ENCODE measurements at regions not wholly inside any gene's neighbourhood (a gene's known extent, or its start where the extent isn't known, plus 50 kb on each side); places are given as distances from the start of the nearest gene placed in this dataset.
"Not testable (repeated sequence)": the region's sequence is repeated elsewhere in the genome, so short reads cannot be mapped to it uniquely, and the experiment has no call there.

DNA sequence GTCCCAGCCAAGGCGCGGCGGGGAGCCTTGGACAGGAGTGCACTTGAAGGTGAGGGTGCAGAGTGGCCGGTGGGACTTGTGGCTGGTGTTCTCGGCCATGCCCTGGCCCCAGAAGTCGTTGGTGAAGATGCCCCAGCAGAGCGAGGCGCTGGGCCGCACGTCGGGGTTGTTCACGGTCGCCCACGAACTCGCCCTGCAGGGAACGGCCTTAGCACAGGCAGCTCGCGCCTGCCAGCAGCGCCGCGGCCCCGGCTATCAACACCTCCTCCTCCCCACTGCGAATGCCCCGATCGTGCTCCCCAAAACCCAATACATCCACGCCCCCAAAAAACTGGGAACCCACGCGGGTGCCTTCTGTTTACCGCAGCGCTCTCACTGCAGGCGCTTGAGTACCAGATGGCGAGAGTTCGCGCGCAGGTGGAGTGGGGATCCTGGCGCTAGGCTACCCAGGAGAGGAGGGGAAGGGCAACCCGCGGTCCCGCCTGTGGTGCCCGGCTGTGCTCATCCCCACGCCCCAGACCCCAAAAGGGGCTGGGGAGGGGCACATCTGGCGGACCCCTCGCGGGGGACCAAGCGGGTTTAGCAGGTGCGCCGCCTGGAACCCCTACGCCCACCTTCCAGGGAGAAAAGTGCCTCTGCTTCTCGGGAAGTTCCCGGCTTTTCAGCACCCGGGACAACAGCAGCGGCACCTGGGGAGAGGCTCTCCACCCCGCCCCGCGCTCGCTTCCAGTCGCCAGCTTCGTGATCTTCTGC lies 386.3 kb upstream of the TMTC1 start:
- DNase-seq (no peak), ATAC-seq (no peak)
- peaks cover 6 to 11% of the 10 kb centered on the region in 2 donors for H3K27me3 Mint-ChIP-seq (ENCODE audit: low read depth in 2 of 2)
- no peaks in the 10 kb centered on the region for H3K36me3 Mint-ChIP-seq
- TF ChIP-seq, protein P1, sequence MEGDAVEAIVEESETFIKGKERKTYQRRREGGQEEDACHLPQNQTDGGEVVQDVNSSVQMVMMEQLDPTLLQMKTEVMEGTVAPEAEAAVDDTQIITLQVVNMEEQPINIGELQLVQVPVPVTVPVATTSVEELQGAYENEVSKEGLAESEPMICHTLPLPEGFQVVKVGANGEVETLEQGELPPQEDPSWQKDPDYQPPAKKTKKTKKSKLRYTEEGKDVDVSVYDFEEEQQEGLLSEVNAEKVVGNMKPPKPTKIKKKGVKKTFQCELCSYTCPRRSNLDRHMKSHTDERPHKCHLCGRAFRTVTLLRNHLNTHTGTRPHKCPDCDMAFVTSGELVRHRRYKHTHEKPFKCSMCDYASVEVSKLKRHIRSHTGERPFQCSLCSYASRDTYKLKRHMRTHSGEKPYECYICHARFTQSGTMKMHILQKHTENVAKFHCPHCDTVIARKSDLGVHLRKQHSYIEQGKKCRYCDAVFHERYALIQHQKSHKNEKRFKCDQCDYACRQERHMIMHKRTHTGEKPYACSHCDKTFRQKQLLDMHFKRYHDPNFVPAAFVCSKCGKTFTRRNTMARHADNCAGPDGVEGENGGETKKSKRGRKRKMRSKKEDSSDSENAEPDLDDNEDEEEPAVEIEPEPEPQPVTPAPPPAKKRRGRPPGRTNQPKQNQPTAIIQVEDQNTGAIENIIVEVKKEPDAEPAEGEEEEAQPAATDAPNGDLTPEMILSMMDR (IDR thresholded peaks at IDR 0.05): no peak
- H3K9me3 Mint-ChIP-seq: peaks cover 0 to 2% of the 10 kb centered on the region in 2 donors
- H3K36me3 ChIP-seq (ENCODE audit: control insufficient read depth, insufficient read depth, low read length): no peaks in the 10 kb centered on the region
- no peak overlapping the region for H3K27ac ChIP-seq (ENCODE audit: low read length)
- no peaks in the 10 kb centered on the region for H3K27me3 ChIP-seq (ENCODE audit: control insufficient read depth, insufficient read depth, low read length)
- H3K27ac Mint-ChIP-seq: no peak overlapping the region
- no peak overlapping the region for H3K4me3 Mint-ChIP-seq
- H3K9me3 ChIP-seq (ENCODE audit: control insufficient read depth, insufficient read depth, low read length): no peaks in the 10 kb centered on the region
- intact Hi-C loops (cut with micrococcal nuclease): no loop called here
- H3K4me1 Mint-ChIP-seq: no peaks in the 10 kb centered on the region
- no peak overlapping the region for H3K4me3 ChIP-seq (ENCODE audit: low read length)
- WGBS (ENCODE audit: insufficient coverage): 14% methylated on average over 58 of the region's 58 CpGs
- H3K4me1 ChIP-seq (ENCODE audit: control insufficient read depth, insufficient read depth, low read length): no peaks in the 10 kb centered on the region

DNA sequence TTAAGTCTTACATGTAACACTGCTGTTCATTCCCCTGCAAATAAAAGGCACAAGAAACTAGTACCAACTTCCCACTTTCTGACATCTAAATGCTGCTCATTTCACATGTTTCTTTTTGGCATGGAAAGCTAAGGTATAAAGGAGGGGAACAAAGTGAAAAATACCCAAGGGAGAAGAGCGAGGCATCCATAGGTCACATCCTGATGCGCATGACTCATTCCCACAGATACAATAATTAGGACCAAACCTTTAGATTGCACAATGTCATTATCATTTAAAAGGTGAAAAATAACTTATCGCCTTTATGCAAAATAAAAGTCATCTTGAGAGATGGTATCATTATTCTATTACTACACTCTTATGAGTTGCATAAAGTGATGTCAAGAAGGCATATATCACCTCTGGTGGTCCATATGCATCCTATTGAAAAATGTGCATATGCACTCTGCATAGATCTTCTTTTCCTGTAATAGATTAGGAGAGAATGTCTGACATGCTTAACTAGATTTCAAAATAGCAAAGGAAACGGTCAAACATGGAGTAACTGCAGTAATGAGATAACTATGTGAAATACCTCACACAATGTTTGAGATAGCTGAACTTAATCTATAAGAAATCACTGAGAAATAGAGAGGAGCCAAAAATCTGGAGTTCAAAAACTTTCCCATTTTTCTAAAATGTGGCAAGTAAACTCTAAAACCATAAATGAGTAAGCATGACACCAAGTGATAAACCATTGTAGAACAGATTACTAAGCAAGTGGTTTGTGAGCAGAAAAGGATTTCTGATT lies 382.5 kb upstream of the TMTC1 start:
- H3K27me3 Mint-ChIP-seq (ENCODE audit: low read depth in 2 of 2): peaks cover 6% of the 10 kb centered on the region in 2 donors

DNA sequence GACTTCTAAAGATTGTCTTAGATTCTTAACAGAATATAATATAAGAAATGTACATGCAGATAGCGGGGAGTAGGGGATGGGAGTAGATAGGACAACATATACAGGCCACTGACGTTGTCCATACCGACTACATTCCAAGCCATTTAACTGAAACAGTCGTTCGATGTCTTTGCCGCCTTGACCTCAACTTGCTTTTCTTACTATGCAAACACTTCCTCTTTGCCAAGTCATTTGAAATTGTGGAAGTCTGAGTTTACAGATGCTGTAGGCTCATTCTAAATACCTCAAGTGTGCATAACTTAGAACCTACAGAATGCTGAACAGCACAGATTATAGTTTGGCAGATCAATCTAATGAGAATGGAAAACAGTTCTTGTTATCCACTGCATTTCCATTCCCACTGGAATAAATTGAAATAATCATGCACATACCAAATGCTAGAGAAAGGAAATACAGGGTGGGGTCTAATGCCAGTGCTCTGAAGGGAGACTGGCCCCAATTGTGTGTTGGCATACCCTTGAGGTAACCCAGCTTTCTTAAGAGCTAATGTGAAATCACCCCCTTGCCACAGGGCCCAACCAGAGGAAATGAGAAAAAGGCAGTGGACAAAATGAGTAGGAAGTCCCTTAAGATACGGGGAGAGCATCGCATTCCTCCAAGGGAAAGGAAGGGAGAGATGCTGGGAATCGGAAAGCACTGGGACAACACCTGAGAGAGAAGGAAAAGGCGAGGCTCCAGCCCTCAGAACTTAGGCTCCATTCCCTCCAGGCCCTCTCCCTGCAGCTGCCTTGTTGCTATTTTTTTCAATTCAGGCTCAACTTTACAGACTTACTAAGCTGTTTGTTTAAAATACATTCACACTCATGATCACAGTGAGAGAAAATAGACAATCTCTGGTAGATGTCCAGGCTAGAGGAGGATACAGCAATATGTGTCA lies 380.9 kb upstream of the TMTC1 start:
- ATAC-seq (no peak), DNase-seq (no peak)
- Histone ChIP-seq H3K36me3 (ENCODE audit: control insufficient read depth, insufficient read depth, low read length) (no peaks in the 10 kb centered on the region), H3K27me3 (ENCODE audit: control insufficient read depth, insufficient read depth, low read length) (no peaks in the 10 kb centered on the region), H3K27ac (ENCODE audit: low read length) (no peak overlapping the region), H3K9me3 (ENCODE audit: control insufficient read depth, insufficient read depth, low read length) (no peaks in the 10 kb centered on the region), H3K4me3 (ENCODE audit: low read length) (no peak overlapping the region), H3K4me1 (ENCODE audit: control insufficient read depth, insufficient read depth, low read length) (no peaks in the 10 kb centered on the region)
- H3K27me3 Mint-ChIP-seq (ENCODE audit: low read depth in 2 of 2): no peaks in the 10 kb centered on the region
- 75% methylated on average over 9 of the region's 10 CpGs for WGBS (ENCODE audit: insufficient coverage)
- no peaks in the 10 kb centered on the region for H3K4me1 Mint-ChIP-seq
- TF ChIP-seq, protein P1 (IDR thresholded peaks at IDR 0.05): no peak
- H3K9me3 Mint-ChIP-seq: no peaks in the 10 kb centered on the region
- intact Hi-C loops (cut with micrococcal nuclease): no loop called here
- H3K4me3 Mint-ChIP-seq: no peak overlapping the region
- no peak overlapping the region for H3K27ac Mint-ChIP-seq
- no peaks in the 10 kb centered on the region for H3K36me3 Mint-ChIP-seq

More for the DNA sequence above, 382.5 kb upstream of the TMTC1 start:
- Histone ChIP-seq H3K27me3 (ENCODE audit: control insufficient read depth, insufficient read depth, low read length) (no peaks in the 10 kb centered on the region), H3K4me3 (ENCODE audit: low read length) (no peak overlapping the region), H3K9me3 (ENCODE audit: control insufficient read depth, insufficient read depth, low read length) (no peaks in the 10 kb centered on the region), H3K27ac (ENCODE audit: low read length) (no peak overlapping the region), H3K4me1 (ENCODE audit: control insufficient read depth, insufficient read depth, low read length) (no peaks in the 10 kb centered on the region), H3K36me3 (ENCODE audit: control insufficient read depth, insufficient read depth, low read length) (no peaks in the 10 kb centered on the region)
- DNase-seq: no peak
- intact Hi-C loops (cut with micrococcal nuclease): no loop called here
- Mint-ChIP-seq H3K4me3 (no peak overlapping the region), H3K27ac (no peak overlapping the region), H3K36me3 (no peaks in the 10 kb centered on the region), H3K4me1 (no peaks in the 10 kb centered on the region), H3K9me3 (peaks cover 0 to under 1% of the 10 kb centered on the region in 2 donors)
- no CpG with 5 or more reads among the region's 4 CpGs for WGBS (ENCODE audit: insufficient coverage)
- no peak for ATAC-seq
- TF ChIP-seq, protein P1 (IDR thresholded peaks at IDR 0.05): no peak

DNA sequence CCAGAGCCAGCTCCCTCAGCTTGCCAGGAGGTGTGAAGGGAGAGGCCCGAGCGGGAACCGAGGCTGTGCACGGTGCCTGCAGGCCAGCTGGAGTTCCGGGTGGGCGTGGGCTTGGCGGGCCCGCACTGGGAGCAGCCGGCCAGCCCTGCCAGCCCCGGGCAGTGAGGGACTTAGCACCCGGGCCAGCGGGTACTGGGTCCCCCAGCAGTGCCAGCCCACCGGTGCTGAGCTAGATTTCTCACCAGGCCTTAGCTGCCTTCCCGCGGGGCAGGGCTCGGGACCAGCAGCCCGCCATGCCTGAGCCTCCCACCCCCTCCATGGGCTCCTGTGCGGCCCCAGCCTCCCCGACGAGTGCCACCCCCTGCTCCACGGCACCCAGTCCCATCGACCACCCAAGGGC lies 373.1 kb upstream of the TMTC1 start:
- H3K27me3 Mint-ChIP-seq (ENCODE audit: low read depth in 2 of 2); H3K27ac Mint-ChIP-seq; H3K4me1 Mint-ChIP-seq; H3K27me3 ChIP-seq (ENCODE audit: control insufficient read depth, insufficient read depth, low read length); H3K27ac ChIP-seq (ENCODE audit: low read length); H3K4me3 ChIP-seq (ENCODE audit: low read length); H3K4me1 ChIP-seq (ENCODE audit: control insufficient read depth, insufficient read depth, low read length); intact Hi-C loops (cut with micrococcal nuclease); H3K36me3 Mint-ChIP-seq; H3K4me3 Mint-ChIP-seq; H3K9me3 ChIP-seq (ENCODE audit: control insufficient read depth, insufficient read depth, low read length); H3K9me3 Mint-ChIP-seq; H3K36me3 ChIP-seq (ENCODE audit: control insufficient read depth, insufficient read depth, low read length); DNase-seq; ATAC-seq: not testable (repeated sequence)
- 96% methylated on average over 21 of the region's 22 CpGs for WGBS (ENCODE audit: insufficient coverage)

Data from natural killer cell (primary cell).